Lower lobe of right lung (tissue), 2 donors: ENCODE measurements at regions not wholly inside any gene's neighbourhood (a gene's known extent, or its start where the extent isn't known, plus 50 kb on each side); places are given as distances from the start of the nearest gene placed in this dataset.

ENCODE experiments used
- ATAC-seq, 2 donors: fragments of 200-7000 bp; cut with Tn5 transposase; one replicate each; pipeline ENCODE4 v1.9.1; 2020 to 2022; ENCODE audit warnings: mild to moderate bottlenecking in 2 of 2, moderate library complexity in 2 of 2
- DNase-seq: peaks from one replicate; pipeline ENCODE4 v3.0.0-alpha.2; 2020
- H3K27ac ChIP-seq: fragments of 200-600 bp; one replicate; pipeline ENCODE4 v1.8.0; 2022
- H3K27me3 ChIP-seq: fragments of 200-600 bp; one replicate; pipeline ENCODE4 v1.8.0; 2022; ENCODE audit warnings: low read depth
- H3K36me3 ChIP-seq: fragments of 200-600 bp; one replicate; pipeline ENCODE4 v1.8.0; 2022; ENCODE audit warnings: mild to moderate bottlenecking
- H3K4me1 ChIP-seq: fragments of 200-600 bp; one replicate; pipeline ENCODE4 v1.8.0; 2022
- H3K4me3 ChIP-seq: fragments of 200-600 bp; one replicate; pipeline ENCODE4 v1.8.0; 2022; ENCODE audit warnings: mild to moderate bottlenecking
- H3K9me3 ChIP-seq: fragments of 200-600 bp; one replicate; pipeline ENCODE4 v1.8.0; 2022
- CTCF ChIP-seq: fragments of 200-600 bp; IDR thresholded peaks from one replicate; pipeline ENCODE4 v1.8.0; 2022; ENCODE audit warnings: antibody characterized with exemption, mild to moderate bottlenecking
- intact Hi-C: fragments of 100-400 bp; cut with DNase I; formaldehyde crosslinking; loops from one replicate; pipeline ENCODE4 v1.11.0; 2022
- donor health status: DM: no; HTN: yes; CAD: no; lungs with severe emphysema.

DNA sequence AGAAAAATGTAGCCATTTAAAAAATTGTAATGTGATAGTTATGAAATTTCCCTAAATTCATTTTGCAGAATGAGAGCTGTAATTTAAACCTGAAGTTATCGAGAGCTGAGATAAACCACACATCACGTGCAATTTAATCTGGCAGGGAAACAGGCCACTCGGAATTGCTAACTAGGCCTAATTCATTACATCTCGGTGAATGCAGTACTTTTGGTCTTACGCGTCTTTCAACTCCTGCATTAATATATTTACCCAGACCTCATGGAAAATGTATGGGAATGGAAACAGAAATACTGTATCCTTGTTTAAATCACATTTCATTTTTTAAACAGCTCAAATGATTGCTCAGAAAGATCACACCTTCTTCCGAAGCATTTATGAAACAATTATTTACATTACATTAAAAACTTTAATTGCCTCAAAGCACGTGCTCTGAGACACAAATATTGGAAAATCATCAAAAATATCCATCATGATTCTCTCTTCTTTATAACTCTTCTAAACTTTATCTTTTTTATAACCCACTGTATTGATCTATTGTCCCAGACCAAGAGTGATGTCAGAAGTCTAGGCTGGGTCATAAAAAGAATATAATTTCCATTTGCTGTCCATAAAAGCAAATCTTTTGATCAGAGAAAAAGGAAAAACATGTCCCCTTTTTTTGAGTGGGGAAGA, 111.7 kb upstream of the MYL2 start:
- H3K4me3 ChIP-seq, result no peak overlapping the region
- intact Hi-C loops, result no loop called here
- no peak for TF ChIP-seq CTCF
- H3K27ac ChIP-seq, result no peak overlapping the region
- DNase-seq (no peak), ATAC-seq (no peak)
- H3K36me3 ChIP-seq, result no peaks in the 10 kb centered on the region
- H3K4me1 ChIP-seq, result no peaks in the 10 kb centered on the region
- peaks cover 77% of the 10 kb centered on the region for H3K27me3 ChIP-seq
- H3K9me3 ChIP-seq, result no peaks in the 10 kb centered on the region

- intact Hi-C loops, result no loop called here
- no peak for TF ChIP-seq CTCF
- ATAC-seq (no peak), DNase-seq (no peak)
- H3K4me1 ChIP-seq, result no peaks in the 10 kb centered on the region
- no peak overlapping the region for H3K27ac ChIP-seq
- H3K9me3 ChIP-seq, result no peaks in the 10 kb centered on the region
- H3K36me3 ChIP-seq, result no peaks in the 10 kb centered on the region
- H3K4me3 ChIP-seq, result no peak overlapping the region
- H3K27me3 ChIP-seq, result peaks cover 73% of the 10 kb centered on the region
These were observed 110.4 kb upstream of the MYL2 start for GRCh38 chr12:111030800-111031199.

DNA sequence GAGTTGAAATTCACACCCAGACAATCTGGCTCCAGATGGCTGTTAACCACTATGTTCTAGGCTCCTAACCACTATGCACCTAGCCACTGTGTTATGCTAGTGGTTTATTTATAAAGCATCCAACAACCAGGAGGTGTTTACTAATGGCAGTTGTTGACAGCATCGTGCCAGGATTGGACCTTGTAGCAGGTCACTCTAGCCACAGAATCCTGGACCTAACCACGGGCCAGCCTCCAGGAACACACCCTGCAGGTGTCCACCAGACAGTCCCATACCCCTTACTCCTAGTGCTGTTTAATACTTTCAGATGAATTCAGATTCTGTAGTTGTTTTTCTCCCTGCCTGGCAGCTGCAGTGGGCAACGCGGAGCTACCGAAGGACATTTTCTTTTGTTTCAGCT, 109.4 kb upstream of the MYL2 start:
- Histone ChIP-seq H3K27me3 (peaks cover 73% of the 10 kb centered on the region), H3K4me1 (no peaks in the 10 kb centered on the region), H3K9me3 (no peaks in the 10 kb centered on the region), H3K27ac (no peak overlapping the region), H3K36me3 (no peaks in the 10 kb centered on the region), H3K4me3 (no peak overlapping the region)
- intact Hi-C loops, result no loop called here
- no peak for DNase-seq
- TF ChIP-seq CTCF, result no peak
- ATAC-seq, result no peak

DNA sequence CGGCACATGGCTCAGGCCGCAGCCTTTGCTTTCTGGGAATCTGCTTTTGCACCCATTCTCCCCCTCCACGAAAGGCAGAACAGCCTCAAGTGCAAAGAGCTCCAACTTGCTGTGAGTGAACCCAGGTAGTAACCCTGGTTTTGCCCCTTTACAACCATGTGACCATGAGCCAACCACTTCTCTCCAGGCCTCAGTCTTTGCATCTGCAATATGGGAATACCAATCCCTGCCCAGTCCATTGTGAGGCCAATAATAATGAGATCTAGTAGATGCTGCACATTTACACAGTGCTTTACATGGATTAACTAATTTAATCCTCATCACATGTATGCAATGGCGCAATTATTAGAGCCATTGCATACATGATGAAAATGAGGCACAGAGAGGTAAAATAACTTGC, 108.9 kb upstream of the MYL2 start:
- no peak overlapping the region for H3K27ac ChIP-seq
- no peaks in the 10 kb centered on the region for H3K9me3 ChIP-seq
- peaks cover 74% of the 10 kb centered on the region for H3K27me3 ChIP-seq
- ATAC-seq, result no peak
- H3K4me3 ChIP-seq, result no peak overlapping the region
- no peak for TF ChIP-seq CTCF
- no peaks in the 10 kb centered on the region for H3K4me1 ChIP-seq
- no peaks in the 10 kb centered on the region for H3K36me3 ChIP-seq
- intact Hi-C loops, result no loop called here
- DNase-seq, result no peak

GRCh38 chr12:111028830-111029229, 108.5 kb upstream of the MYL2 start:
- H3K4me1 ChIP-seq, result no peaks in the 10 kb centered on the region
- DNase-seq, result no peak
- H3K27me3 ChIP-seq, result peaks cover 73% of the 10 kb centered on the region
- intact Hi-C loops, result no loop called here
- no peak overlapping the region for H3K4me3 ChIP-seq
- H3K27ac ChIP-seq, result no peak overlapping the region
- no peaks in the 10 kb centered on the region for H3K36me3 ChIP-seq
- TF ChIP-seq CTCF, result no peak
- no peak for ATAC-seq
- no peaks in the 10 kb centered on the region for H3K9me3 ChIP-seq
